ENCODE measurements at regions not wholly inside any gene's neighbourhood (a gene's known extent, or its start where the extent isn't known, plus 50 kb on each side); places are given as distances from the start of the nearest gene placed in this dataset.
"Not testable (repeated sequence)": the region's sequence is repeated elsewhere in the genome, so short reads cannot be mapped to it uniquely, and the experiment has no call there.

DNA sequence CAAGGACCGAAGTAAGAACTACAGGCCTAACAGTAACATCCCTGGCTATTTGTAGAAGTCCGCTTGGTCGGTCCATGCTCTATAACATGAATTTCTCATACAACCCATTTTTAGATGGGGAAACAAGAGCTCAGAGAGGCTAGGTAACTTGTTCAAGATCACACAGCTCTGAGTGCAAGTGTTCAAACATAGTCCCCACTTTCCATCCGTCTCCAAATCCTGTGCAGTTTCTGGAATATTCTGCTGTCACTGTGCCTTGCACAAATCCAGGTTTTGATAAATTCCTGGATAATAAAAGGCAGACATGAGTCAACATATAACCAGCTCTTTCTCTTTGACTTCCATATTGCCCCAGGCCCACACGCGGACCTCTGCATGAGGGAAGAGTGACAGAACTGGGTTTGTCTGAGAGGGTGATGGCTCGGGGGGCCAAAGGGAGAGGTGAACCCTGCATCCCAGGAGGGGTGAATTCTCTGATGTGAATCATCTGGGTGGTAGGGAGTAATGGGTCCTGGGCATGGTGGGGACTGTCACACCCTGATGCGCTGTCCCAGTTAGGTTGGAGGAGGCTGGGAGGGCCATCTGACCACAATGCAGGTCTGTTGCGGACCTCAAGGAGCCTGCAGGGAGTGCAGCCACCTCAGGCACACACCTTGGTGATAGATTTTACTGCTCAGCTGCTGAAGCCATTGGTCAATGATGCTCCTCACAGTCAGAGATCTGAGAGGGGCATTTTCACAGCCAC is 162.2 kb downstream of the SMAD6 start:
- Histone ChIP-seq H3K36me3 (replicated peaks) (no peaks in the 10 kb centered on the region), H3K4me3 (no peak overlapping the region), H3K27me3 (ENCODE audit: low read depth) (peaks cover 8% of the 10 kb centered on the region; the same call in 1 of the 2 replicates), H3K4me1 (no peaks in the 10 kb centered on the region), H3K9me3 (no peaks in the 10 kb centered on the region)
- peak in 1 of 2 experiments; percentile 10 for DNase-seq (ENCODE audit: low spot score in 2 of 2)
- in situ Hi-C loops (cut with MboI; ENCODE audit: low sequenced_read_pairs), result no loop called here

DNA sequence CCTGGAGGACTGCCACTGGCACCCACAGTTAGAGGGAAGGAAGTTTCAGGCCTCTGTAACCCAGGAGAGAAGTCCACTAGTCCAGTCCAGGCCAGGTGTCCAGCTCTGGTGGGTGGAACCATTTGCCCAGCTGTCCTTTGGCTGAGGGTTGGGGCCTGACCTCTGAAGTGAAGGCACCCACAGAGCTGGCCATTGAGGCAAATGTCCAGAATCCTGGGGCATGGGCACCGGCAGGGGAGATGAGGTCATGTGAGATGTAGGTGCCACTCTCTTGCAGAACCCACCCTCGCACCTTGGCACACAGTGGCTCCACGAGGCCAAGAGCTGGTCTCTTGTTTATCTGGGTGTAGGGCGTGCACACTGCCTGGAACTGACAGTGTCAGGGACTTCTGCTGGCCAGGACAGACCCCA is 162.8 kb downstream of the SMAD6 start:
- H3K27me3 ChIP-seq (ENCODE audit: low read depth), result peaks cover 13% of the 10 kb centered on the region; the same call in 1 of the 2 replicates
- no peak overlapping the region for H3K4me3 ChIP-seq
- in situ Hi-C loops (cut with MboI; ENCODE audit: low sequenced_read_pairs), result no loop called here
- peak in 1 of 2 experiments; percentile 8 for DNase-seq (ENCODE audit: low spot score in 2 of 2)
- no peaks in the 10 kb centered on the region for H3K36me3 ChIP-seq (replicated peaks)
- H3K4me1 ChIP-seq, result no peaks in the 10 kb centered on the region
- H3K9me3 ChIP-seq, result no peaks in the 10 kb centered on the region

DNA sequence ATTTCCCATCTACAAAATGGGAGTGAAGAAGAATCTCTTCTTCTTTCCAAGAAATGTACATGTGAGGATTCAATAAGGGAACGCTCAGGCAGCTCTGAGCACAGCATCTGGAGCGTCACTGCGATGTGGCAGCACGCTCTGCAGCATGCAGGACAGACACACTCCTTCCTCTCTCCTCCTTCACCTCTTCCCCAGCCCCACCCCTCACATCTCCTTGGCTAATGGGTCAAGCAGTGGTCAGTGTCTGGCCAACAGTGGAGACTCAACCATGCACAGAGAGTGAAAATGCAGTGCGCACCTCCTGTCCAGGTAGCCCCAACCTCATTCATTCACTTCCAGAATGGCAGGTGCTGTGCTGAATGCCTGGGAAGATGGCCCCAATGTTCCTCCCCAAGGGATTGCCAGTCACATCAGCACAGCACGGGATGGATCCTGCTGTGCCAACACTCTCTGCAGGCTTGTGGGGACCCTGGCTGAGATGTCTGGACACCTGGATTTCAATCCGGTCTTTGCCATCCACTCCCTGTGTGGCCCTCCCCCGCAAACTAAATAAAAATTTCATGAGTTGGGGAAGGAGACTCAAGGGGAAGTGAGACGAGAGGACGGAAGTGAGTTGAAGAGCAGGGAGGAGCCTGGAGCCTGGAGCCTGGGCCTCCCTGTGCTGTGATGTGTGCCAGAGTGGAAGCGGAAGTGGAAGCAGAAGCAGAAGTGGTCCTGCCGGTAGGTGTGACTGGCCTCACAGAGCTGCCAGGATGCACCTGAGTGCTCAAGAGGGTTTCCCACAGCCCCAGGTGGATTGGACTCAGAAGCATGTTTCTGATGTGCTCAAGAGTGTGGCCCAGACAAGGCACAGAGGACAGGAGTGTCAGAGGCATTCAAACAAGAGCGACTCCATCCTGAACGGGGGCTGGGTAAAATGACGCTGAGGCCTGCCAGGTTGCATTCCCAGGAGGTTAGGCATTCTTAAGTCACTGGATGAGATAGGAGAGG is 163.9 kb downstream of the SMAD6 start:
- peak in 1 of 2 experiments; percentile 8 for DNase-seq (ENCODE audit: low spot score in 2 of 2)
- no peaks in the 10 kb centered on the region for H3K4me1 ChIP-seq
- H3K9me3 ChIP-seq, result no peaks in the 10 kb centered on the region
- H3K27me3 ChIP-seq (ENCODE audit: low read depth), result peaks cover 13% of the 10 kb centered on the region; the same call in 1 of the 2 replicates
- H3K36me3 ChIP-seq (replicated peaks), result no peaks in the 10 kb centered on the region
- no peak overlapping the region for H3K4me3 ChIP-seq
- in situ Hi-C loops (cut with MboI; ENCODE audit: low sequenced_read_pairs), result no loop called here

DNA sequence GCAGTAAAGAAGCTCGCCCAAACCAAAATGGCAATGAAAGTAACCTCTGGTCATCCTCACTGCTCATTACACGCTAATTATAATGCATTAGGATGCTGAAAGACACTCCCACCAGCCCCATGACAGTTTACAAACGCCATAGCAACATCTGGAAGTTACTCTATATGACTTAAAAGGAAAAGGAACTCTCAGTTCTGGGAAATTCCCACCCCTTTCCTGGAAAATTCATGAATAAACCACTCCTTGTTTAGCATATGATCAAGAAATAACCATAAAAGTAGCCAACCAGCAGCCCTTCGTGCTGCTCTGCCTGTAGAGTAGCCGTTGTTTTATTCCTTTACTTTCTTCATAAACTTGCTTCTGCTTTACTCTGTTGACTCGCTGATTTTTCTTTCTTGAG is 164.6 kb downstream of the SMAD6 start:
- Histone ChIP-seq H3K4me3 (no peak overlapping the region), H3K36me3 (replicated peaks) (no peaks in the 10 kb centered on the region), H3K4me1 (no peaks in the 10 kb centered on the region), H3K9me3 (no peaks in the 10 kb centered on the region), H3K27me3 (ENCODE audit: low read depth) (peaks cover 16% of the 10 kb centered on the region; the same call in 1 of the 2 replicates)
- no peak for DNase-seq (ENCODE audit: low spot score in 2 of 2)
- in situ Hi-C loops (cut with MboI; ENCODE audit: low sequenced_read_pairs), result no loop called here

DNA sequence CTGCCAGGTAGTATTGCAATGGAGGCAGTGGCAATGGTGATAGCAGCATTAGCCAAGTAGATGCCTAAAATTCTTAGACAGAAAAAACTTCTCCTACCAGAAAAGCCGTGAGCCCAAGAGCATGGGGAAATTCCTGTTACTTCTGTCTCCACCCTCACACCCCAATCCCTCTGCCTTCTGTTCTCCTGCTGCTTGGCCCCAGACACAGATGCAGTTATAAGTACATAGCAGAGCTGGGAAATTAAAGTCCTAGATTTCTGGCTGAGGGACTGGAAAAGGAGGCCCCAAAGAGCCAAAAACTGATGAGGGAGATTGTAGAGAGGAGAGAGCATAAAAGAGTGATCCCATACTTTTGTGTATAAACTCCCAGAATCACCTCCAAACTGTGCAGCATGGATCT is 166.9 kb downstream of the SMAD6 start:
- no peak overlapping the region for H3K4me3 ChIP-seq
- no peaks in the 10 kb centered on the region for H3K36me3 ChIP-seq (replicated peaks)
- H3K9me3 ChIP-seq, result no peaks in the 10 kb centered on the region
- no peaks in the 10 kb centered on the region for H3K4me1 ChIP-seq
- no peak for DNase-seq (ENCODE audit: low spot score in 2 of 2)
- H3K27me3 ChIP-seq (ENCODE audit: low read depth), result peaks cover 16% of the 10 kb centered on the region; the same call in 1 of the 2 replicates
- in situ Hi-C loops (cut with MboI; ENCODE audit: low sequenced_read_pairs), result no loop called here

DNA sequence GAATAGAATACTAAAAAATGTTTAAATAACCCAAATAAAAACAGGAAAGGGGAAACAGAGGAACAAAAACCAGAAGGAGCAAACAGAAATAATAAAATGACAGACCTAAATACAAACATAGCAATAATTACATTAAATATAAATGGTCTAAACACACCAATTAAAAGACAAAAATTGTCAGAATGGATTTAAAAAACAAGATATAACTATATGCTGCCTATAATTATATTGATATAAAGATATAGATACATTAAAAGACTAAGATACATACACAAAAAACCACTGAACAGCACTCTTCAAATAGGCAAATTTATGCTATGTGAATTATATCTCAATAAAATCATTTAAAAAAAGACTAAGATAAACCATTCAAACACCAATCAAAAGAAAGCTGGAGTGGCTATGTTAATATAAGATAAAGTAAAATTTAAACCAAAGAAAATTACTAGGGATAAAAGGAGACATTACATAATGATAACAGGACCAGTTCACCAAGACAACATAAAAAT is 168.9 kb downstream of the SMAD6 start:
- no peak for DNase-seq (ENCODE audit: low spot score in 2 of 2)
- Histone ChIP-seq H3K27me3 (ENCODE audit: low read depth) (peaks cover 16% of the 10 kb centered on the region; the same call in 1 of the 2 replicates), H3K36me3 (replicated peaks) (no peaks in the 10 kb centered on the region), H3K9me3 (no peaks in the 10 kb centered on the region), H3K4me1 (no peaks in the 10 kb centered on the region), H3K4me3 (no peak overlapping the region)
- in situ Hi-C loops (cut with MboI; ENCODE audit: low sequenced_read_pairs), result no loop called here

DNA sequence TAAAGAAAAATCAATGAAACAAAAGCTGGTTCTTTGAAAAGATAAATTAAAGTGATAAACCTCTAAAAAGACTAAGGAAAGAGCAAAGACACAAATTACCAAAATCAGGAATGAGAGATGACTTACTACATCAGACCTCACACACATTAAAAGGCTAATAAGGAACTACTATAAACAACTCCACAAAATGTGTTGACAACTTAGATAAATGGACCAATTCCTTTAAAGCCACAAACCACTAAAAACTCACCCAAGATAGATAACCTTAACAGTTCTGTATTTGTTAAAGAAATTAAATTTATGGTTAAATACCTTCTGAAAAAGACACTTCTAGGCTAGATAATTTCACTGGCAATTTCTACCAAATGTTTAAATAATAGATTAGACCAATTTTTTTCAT is 170.4 kb downstream of the SMAD6 start:
- in situ Hi-C loops (cut with MboI; ENCODE audit: low sequenced_read_pairs), result no loop called here
- H3K27me3 ChIP-seq (ENCODE audit: low read depth), result peaks cover 16% of the 10 kb centered on the region; the same call in 1 of the 2 replicates
- no peaks in the 10 kb centered on the region for H3K36me3 ChIP-seq (replicated peaks)
- H3K9me3 ChIP-seq, result no peaks in the 10 kb centered on the region
- no peaks in the 10 kb centered on the region for H3K4me1 ChIP-seq
- no peak for DNase-seq (ENCODE audit: low spot score in 2 of 2)
- no peak overlapping the region for H3K4me3 ChIP-seq

DNA sequence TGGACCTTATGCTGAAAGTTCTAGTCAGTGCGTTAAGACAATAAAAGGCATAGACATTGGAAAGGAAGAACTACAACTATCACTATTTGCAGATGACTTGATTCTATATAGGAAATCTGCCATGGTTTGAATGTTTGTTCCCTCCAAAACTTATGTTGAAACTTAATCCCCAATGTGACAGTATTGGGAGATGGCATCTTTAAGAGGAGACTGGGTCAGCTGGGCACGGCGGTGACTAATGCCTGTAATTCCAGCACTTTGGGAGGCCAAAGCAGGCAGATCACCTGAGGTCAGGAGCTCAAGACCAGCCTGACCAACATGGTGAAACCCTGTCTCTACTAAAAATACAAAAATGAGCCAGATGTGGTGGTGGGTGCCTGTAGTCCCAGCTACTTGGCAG is 171.3 kb downstream of the SMAD6 start:
- H3K36me3 ChIP-seq (replicated peaks); H3K4me3 ChIP-seq; H3K9me3 ChIP-seq; in situ Hi-C loops (cut with MboI; ENCODE audit: low sequenced_read_pairs); H3K4me1 ChIP-seq: not testable (repeated sequence)
- DNase-seq (ENCODE audit: low spot score in 2 of 2), result peak in 1 of 2 experiments; percentile 7
- H3K27me3 ChIP-seq (ENCODE audit: low read depth), result peaks cover 16% of the 10 kb centered on the region; the same call in 1 of the 2 replicates

DNA sequence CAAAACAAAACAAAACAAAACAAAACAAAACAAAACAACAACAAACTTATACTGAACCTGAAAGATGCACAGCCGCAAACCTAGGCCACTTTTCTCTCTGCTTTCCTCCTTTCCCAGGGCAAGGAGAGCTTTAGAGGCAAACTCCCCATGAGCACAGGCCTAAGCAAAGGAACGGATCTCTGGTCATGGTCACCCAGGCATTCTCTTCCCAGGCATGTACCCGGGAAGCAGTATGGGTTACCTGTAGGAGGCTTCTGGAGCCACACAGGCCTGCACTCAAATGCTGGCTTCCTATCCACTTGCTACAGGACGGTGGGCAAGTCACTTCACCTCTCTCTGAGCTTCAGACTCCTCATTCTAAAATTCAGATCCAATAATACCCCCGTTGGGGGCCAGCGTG is 171.8 kb downstream of the SMAD6 start:
- H3K27me3 ChIP-seq (ENCODE audit: low read depth), result peaks cover 12% of the 10 kb centered on the region; the same call in 1 of the 2 replicates
- H3K4me3 ChIP-seq, result no peak overlapping the region
- in situ Hi-C loops (cut with MboI; ENCODE audit: low sequenced_read_pairs), result no loop called here
- no peaks in the 10 kb centered on the region for H3K36me3 ChIP-seq (replicated peaks)
- no peaks in the 10 kb centered on the region for H3K9me3 ChIP-seq
- no peaks in the 10 kb centered on the region for H3K4me1 ChIP-seq
- DNase-seq (ENCODE audit: low spot score in 2 of 2), result peak in 1 of 2 experiments; percentile 6

DNA sequence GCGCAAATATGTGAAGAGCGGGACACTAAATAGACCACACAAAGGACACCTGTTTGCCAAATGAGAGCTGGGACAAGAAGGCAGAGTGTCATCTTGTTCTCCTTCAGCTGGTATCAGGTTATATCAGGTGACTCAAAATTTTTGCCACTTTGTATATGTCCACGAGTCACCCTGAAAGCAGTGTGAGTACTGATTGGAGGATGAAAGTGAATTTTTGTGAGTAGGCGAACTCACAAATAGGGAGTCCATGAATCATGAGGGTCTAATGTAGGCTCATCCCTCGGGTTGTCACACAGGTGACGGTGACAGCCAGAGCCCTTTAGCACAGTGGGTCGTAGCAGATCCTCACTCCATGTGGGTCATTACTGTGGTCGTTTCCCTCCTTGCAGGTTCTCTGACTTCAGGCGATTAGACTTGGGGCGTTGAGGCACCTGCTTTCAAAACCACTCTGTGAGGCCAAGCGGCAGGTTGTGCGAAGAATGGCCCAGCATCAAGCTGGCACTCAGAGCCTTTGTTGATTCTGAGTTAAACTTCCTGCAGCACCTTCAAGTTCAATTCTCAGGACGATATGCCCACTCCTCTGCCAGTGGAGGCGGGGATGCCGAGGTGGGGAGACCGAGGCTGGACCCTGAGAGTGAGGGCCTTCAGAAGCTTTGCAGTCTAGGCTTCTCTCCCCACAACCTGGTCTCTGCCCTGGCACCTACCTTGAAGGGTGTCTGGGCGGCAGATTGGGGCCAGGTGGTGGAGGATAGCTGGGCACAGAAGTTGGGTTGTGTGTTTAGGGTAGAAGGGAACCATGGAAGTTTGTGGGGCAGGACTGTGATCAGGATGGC is 173.8 kb downstream of the SMAD6 start:
- in situ Hi-C loops (cut with MboI; ENCODE audit: low sequenced_read_pairs), result no loop called here
- Histone ChIP-seq H3K4me3 (no peak overlapping the region), H3K27me3 (ENCODE audit: low read depth) (0 out of 2 replicates have a peak, but pooled peaks cover 3% of the 10 kb centered on the region), H3K36me3 (replicated peaks) (no peaks in the 10 kb centered on the region), H3K4me1 (no peaks in the 10 kb centered on the region), H3K9me3 (no peaks in the 10 kb centered on the region)
- DNase-seq (ENCODE audit: low spot score in 2 of 2), result peak in 1 of 2 experiments; percentile 5

DNA sequence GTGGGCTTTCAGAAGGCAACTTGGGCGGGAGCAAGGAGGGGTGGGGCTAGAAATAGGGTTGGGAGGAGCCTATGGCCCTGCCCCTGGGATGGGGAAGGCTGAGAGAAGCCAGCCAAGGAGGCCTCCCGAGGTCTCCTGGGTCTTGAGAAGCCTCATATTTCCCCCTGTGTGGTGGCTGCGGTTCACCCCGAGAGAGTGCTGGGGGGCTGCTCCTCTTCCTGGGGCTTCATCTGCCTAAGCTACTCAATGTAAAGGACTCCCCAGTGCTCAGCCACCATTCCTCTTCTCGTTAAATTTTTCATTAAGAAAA is 174.3 kb downstream of the SMAD6 start:
- 0 out of 2 replicates have a peak, but pooled peaks cover under 1% of the 10 kb centered on the region for H3K27me3 ChIP-seq (ENCODE audit: low read depth)
- H3K4me3 ChIP-seq, result no peak overlapping the region
- no peaks in the 10 kb centered on the region for H3K4me1 ChIP-seq
- in situ Hi-C loops (cut with MboI; ENCODE audit: low sequenced_read_pairs), result no loop called here
- no peaks in the 10 kb centered on the region for H3K36me3 ChIP-seq (replicated peaks)
- no peaks in the 10 kb centered on the region for H3K9me3 ChIP-seq
- peak in 1 of 2 experiments; percentile 57 for DNase-seq (ENCODE audit: low spot score in 2 of 2)

DNA sequence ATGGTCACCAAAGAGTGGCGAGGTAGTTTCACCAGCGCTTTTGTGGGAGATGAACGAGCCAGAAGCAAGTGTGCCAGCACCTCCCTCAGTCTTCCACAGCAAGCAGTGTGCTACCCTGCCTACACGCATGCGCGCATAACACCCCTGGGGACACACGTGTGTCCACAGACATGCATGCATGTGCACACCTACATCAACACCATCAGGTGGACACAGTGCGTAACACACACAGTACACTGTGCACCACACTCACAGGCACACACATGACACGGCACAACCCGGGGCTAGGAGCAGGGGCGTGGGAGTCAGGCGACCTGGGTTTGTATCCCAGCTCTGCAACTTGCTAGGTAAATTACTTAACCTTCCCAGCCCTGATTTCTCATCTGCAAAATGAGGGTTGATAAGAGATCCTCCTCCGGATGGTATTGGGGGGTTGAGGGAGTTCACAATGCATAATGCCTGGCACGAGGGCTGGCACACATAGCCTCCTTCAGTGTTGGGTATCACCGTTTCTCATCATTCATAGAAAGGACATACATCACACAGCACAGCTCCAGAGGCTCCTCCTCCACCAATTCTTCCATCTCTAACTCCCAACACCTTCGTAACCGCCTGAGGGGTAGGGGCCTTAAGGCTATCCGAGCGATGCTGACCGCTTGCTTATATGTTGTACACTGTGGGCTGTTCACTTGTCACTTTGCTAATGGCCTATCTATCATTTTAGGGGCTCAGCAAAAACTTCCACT is 174.9 kb downstream of the SMAD6 start:
- no peaks in the 10 kb centered on the region for H3K9me3 ChIP-seq
- H3K4me3 ChIP-seq, result no peak overlapping the region
- no peaks in the 10 kb centered on the region for H3K4me1 ChIP-seq
- H3K36me3 ChIP-seq (replicated peaks), result no peaks in the 10 kb centered on the region
- in situ Hi-C loops (cut with MboI; ENCODE audit: low sequenced_read_pairs), result no loop called here
- DNase-seq (ENCODE audit: low spot score in 2 of 2), result peak in 1 of 2 experiments; percentile 7
- no peaks in the 10 kb centered on the region for H3K27me3 ChIP-seq (ENCODE audit: low read depth)
